ENCODE measurements at regions not wholly inside any gene's neighbourhood (a gene's known extent, or its start where the extent isn't known, plus 50 kb on each side); places are given as distances from the start of the nearest gene placed in this dataset.
"Not testable (repeated sequence)": the region's sequence is repeated elsewhere in the genome, so short reads cannot be mapped to it uniquely, and the experiment has no call there.

DNA sequence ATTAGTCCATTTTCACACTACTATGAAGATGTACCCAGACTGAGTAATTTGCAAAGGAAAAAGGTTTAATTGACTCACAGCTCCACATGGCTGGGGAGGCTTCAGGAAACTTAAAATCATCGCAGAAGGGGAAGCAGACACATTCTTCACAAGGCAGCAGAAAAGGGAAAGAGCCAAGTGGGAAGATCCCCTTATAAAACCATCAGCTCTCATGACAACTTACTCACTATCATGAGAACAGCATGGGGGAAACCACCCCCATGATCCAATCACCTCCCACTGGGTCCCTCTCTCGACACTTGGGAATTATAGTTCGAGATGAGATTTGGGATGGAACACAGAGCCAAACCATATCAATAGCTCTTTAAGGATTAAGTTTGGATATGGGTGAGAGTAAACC is 246.1 kb upstream of the CYRIA start:
- Histone ChIP-seq H3K27ac (no peak overlapping the region), H3K36me3 (no peaks in the 10 kb centered on the region), H3K27me3 (no peaks in the 10 kb centered on the region), H3K4me3 (no peak overlapping the region), H3K9me3 (no peaks in the 10 kb centered on the region), H3K4me1 (no peaks in the 10 kb centered on the region)
- TF ChIP-seq, protein P1, sequence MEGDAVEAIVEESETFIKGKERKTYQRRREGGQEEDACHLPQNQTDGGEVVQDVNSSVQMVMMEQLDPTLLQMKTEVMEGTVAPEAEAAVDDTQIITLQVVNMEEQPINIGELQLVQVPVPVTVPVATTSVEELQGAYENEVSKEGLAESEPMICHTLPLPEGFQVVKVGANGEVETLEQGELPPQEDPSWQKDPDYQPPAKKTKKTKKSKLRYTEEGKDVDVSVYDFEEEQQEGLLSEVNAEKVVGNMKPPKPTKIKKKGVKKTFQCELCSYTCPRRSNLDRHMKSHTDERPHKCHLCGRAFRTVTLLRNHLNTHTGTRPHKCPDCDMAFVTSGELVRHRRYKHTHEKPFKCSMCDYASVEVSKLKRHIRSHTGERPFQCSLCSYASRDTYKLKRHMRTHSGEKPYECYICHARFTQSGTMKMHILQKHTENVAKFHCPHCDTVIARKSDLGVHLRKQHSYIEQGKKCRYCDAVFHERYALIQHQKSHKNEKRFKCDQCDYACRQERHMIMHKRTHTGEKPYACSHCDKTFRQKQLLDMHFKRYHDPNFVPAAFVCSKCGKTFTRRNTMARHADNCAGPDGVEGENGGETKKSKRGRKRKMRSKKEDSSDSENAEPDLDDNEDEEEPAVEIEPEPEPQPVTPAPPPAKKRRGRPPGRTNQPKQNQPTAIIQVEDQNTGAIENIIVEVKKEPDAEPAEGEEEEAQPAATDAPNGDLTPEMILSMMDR (IDR thresholded peaks at IDR 0.05): no peak
- no peak for DNase-seq

DNA sequence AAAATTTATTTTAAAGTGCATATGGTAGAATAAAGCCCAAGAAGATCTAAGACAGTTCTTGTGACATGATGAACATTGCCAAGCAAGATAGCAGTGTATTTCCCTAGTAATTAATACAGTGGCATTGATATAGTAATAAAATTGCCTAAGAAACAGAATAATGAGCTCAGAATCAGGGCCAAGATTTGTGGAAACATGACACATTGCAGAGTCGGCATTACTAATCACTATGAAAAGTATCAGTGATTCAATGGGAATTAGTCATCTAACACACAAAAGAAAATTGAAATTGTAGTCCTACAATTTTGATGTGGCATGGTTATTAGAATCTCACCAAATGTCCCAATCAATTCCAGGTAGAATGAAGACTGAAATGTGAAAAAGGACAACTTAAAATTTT is 243.0 kb upstream of the CYRIA start:
- Histone ChIP-seq H3K4me3 (no peak overlapping the region), H3K9me3 (no peaks in the 10 kb centered on the region), H3K27me3 (no peaks in the 10 kb centered on the region), H3K36me3 (no peaks in the 10 kb centered on the region), H3K4me1 (no peaks in the 10 kb centered on the region), H3K27ac (no peak overlapping the region)
- TF ChIP-seq, protein P1 (IDR thresholded peaks at IDR 0.05): no peak
- no peak for TF ChIP-seq POLR2A (IDR thresholded peaks at IDR 0.05)
- DNase-seq: no peak

- no peak for DNase-seq
- Histone ChIP-seq H3K4me3 (no peak overlapping the region), H3K36me3 (no peaks in the 10 kb centered on the region), H3K9me3 (no peaks in the 10 kb centered on the region), H3K4me1 (no peaks in the 10 kb centered on the region), H3K27ac (no peak overlapping the region), H3K27me3 (no peaks in the 10 kb centered on the region)
- TF ChIP-seq POLR2A (IDR thresholded peaks at IDR 0.05): no peak
- TF ChIP-seq, protein P1 (IDR thresholded peaks at IDR 0.05): no peak
These were observed 242.1 kb upstream of the CYRIA start for GRCh38 chr2:16907645-16908282.

DNA sequence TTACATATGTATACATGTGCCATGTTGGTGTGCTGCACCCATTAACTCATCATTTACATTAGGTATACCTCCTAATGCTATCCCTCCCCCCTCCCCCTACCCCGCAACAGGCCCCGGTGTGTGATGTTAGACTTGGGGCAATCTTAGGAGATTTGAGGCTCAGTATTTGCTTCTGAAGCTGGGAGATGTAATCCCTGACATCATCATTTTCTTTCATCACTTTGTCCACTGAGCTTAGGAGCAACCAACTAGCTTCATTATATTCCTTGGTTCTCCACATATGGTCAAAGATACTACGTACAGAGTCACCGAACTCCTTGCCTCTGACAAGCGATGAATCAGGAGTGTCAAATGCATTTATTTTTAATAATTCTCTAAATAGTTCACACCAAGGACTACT is 239.7 kb upstream of the CYRIA start:
- not testable (repeated sequence) for H3K4me3 ChIP-seq, DNase-seq, H3K36me3 ChIP-seq, H3K27ac ChIP-seq, H3K4me1 ChIP-seq, H3K27me3 ChIP-seq, H3K9me3 ChIP-seq

- Histone ChIP-seq H3K27ac (no peak overlapping the region), H3K27me3 (no peaks in the 10 kb centered on the region), H3K36me3 (no peaks in the 10 kb centered on the region), H3K9me3 (no peaks in the 10 kb centered on the region), H3K4me1 (no peaks in the 10 kb centered on the region), H3K4me3 (no peak overlapping the region)
- no peak for DNase-seq
- TF ChIP-seq, protein P1 (IDR thresholded peaks at IDR 0.05): peak in 4 of 6 experiments; percentile 25 to 41 (median 31)
- TF ChIP-seq POLR2A (IDR thresholded peaks at IDR 0.05): no peak
These were observed 234.9 kb upstream of the CYRIA start for GRCh38 chr2:16900405-16901025.

GRCh38 chr2:16899958-16900357 is 234.3 kb upstream of the CYRIA start:
- Histone ChIP-seq H3K9me3 (no peaks in the 10 kb centered on the region), H3K4me1 (no peaks in the 10 kb centered on the region), H3K27ac (no peak overlapping the region), H3K36me3 (no peaks in the 10 kb centered on the region), H3K4me3 (no peak overlapping the region), H3K27me3 (no peaks in the 10 kb centered on the region)
- no peak for TF ChIP-seq POLR2A (IDR thresholded peaks at IDR 0.05)
- TF ChIP-seq, protein P1 (IDR thresholded peaks at IDR 0.05): no peak
- no peak for DNase-seq
